ENCODE measurements at regions not wholly inside any gene's neighbourhood (a gene's known extent, or its start where the extent isn't known, plus 50 kb on each side); places are given as distances from the start of the nearest gene placed in this dataset.

DNA sequence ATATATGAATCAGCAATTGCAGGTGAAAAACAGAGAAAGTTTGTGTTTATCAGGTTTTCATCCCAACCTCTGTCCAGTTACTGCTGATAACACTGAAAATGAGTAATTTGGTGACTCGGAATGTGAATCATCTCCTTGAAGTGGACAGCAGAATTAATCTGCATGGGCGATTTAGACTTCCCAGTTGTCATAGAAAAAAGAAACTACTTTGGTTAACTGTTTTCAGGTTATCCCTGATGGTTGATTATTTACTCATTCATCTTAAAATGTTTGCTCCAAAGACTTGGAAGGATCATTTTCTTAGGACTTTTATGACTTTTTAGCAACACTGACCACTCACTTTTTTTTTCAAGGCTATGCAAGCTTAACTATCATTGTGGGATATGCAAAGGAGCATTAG, 504.1 kb upstream of the ANKRD30A start:
- TF ChIP-seq, protein P1, sequence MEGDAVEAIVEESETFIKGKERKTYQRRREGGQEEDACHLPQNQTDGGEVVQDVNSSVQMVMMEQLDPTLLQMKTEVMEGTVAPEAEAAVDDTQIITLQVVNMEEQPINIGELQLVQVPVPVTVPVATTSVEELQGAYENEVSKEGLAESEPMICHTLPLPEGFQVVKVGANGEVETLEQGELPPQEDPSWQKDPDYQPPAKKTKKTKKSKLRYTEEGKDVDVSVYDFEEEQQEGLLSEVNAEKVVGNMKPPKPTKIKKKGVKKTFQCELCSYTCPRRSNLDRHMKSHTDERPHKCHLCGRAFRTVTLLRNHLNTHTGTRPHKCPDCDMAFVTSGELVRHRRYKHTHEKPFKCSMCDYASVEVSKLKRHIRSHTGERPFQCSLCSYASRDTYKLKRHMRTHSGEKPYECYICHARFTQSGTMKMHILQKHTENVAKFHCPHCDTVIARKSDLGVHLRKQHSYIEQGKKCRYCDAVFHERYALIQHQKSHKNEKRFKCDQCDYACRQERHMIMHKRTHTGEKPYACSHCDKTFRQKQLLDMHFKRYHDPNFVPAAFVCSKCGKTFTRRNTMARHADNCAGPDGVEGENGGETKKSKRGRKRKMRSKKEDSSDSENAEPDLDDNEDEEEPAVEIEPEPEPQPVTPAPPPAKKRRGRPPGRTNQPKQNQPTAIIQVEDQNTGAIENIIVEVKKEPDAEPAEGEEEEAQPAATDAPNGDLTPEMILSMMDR (IDR thresholded peaks at IDR 0.05; ENCODE audit: low read depth, low read length) = no peak
- no peak for TF ChIP-seq POLR2A (IDR thresholded peaks at IDR 0.05; ENCODE audit: extremely low read depth, insufficient read length)
- TF ChIP-seq, protein P2, sequence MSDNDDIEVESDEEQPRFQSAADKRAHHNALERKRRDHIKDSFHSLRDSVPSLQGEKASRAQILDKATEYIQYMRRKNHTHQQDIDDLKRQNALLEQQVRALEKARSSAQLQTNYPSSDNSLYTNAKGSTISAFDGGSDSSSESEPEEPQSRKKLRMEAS (IDR thresholded peaks at IDR 0.05; ENCODE audit: low read depth, low read length) = no peak
